ENCODE measurements at regions not wholly inside any gene's neighbourhood (a gene's known extent, or its start where the extent isn't known, plus 50 kb on each side); places are given as distances from the start of the nearest gene placed in this dataset.

DNA sequence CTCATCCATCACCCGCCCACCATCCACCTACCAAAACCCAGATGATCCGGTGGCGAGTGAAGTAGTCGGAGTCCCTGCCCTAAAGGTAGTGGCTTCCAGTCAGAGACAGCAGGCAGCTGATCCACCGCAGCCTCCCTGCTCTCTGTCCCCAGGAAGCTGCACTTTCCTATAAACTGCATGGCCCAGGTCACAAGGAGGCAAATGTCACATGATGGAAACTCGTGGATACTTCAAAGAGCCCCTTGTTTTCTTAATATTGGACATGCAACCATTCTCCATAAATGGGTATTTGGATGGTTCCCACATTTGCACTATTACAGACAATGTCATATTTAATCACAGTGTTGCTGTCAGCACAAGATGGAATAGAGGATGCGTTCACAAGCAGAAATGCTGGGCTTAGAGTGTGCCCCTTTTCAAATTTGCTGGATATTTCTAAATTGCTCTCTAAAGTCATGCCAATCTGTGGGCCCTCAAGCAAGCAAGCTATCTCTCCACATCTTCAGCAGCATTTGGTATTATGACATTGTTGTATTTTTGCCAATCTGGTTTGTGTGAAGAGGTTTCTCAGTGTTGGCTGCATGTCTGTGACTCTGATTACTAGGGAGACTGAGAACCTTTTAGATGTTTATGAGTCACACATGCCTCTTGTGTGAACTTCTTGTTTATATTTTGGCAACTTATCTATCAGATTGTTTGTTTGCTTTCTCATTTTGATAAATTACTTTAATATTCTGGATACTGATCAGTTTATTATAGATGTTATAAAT, 822.0 kb downstream of the TNS3 start:
- Histone ChIP-seq H2BK20ac (ENCODE audit: low read depth, low read length) (no peak overlapping the region), H3K79me1 (ENCODE audit: low read depth in 1 of 2, low read length in 2 of 2) (no peaks in the 10 kb centered on the region), H3K18ac (ENCODE audit: low read depth, low read length) (0 out of 2 replicates have a peak overlapping the region, but pooled peaks have one; percentile 10), H3K56ac (ENCODE audit: extremely low read depth, insufficient read depth, low read length) (no peak overlapping the region), H4K8ac (ENCODE audit: low read depth in 2 of 2, low read length in 2 of 2) (no peak overlapping the region), H2AFZ (replicated peaks; ENCODE audit: low read length, poor library complexity) (no peak overlapping the region), H2AK5ac (ENCODE audit: low read depth, low read length) (no peak overlapping the region), H3K4ac (ENCODE audit: low read depth, low read length) (no peak overlapping the region), H4K5ac (ENCODE audit: low read depth, low read length) (no peak overlapping the region), H4K91ac (ENCODE audit: insufficient read depth, low read depth, low read length) (no peak overlapping the region), H3K27me3 (ENCODE audit: control insufficient read depth, insufficient read depth, low read length) (no peaks in the 10 kb centered on the region), H3K9me3 (ENCODE audit: control insufficient read depth, insufficient read depth, low read length) (no peaks in the 10 kb centered on the region), H3K23ac (ENCODE audit: low read depth, low read length) (no peak overlapping the region), H3K27ac (ENCODE audit: insufficient read depth, low read length) (no peak overlapping the region), H3K4me1 (ENCODE audit: control insufficient read depth, insufficient read depth, low read length) (peaks cover 7% of the 10 kb centered on the region), H3K14ac (replicated peaks; ENCODE audit: low read depth, low read length) (no peak overlapping the region), H3K9ac (ENCODE audit: low read depth, low read length) (no peak overlapping the region), H4K20me1 (ENCODE audit: insufficient read depth, low read length) (no peaks in the 10 kb centered on the region), H3K36me3 (ENCODE audit: control insufficient read depth, insufficient read depth, low read length) (no peaks in the 10 kb centered on the region), H2BK120ac (ENCODE audit: low read depth, low read length) (no peak overlapping the region), H3K4me2 (ENCODE audit: low read depth, low read length) (no peak overlapping the region), H2BK15ac (ENCODE audit: low read depth, low read length) (no peak overlapping the region), H3K4me3 (ENCODE audit: insufficient read depth, low read depth, low read length) (no peak overlapping the region), H2BK5ac (ENCODE audit: low read depth, low read length, poor library complexity, severe bottlenecking) (no peak overlapping the region), H3K9me1 (ENCODE audit: insufficient read depth, low read length) (peaks cover 3% of the 10 kb centered on the region), H2AK9ac (replicated peaks; ENCODE audit: low read depth, low read length, poor library complexity) (no peak overlapping the region)
- intact Hi-C loops (cut with micrococcal nuclease) = loop anchor here (10.0 kb wide), 1 partner anchor 615 kb away; no protein-coding TSS in a partner anchor
- in situ Hi-C loops (cut with MboI; ENCODE audit: low sequenced_read_pairs) = loop anchor here (10.0 kb wide), 1 partner anchor 385 kb away; no protein-coding TSS in a partner anchor
- CTCF ChIA-PET = interaction anchor here (0.6 kb wide), 1 partner anchor 427 kb away, joined by 3 read pairs; no protein-coding TSS in a partner anchor
- POLR2A ChIA-PET (ENCODE audit: unreplicated experiment) = no interaction called here
- dilution Hi-C loops (cut with HindIII; ENCODE audit: low sequenced_read_pairs, unreplicated experiment) = no loop called here
- 100% methylated on average over 3 of the region's 7 CpGs; no CpG with 5 or more reads in 1 of the 2 experiments for WGBS, 2 experiments (ENCODE audit: extremely low coverage in 2 of 2, insufficient read length in 1 of 2)
- DNase-seq = peak; percentile 38
- no TSS peak for BruUV-seq (replicated peaks)
- ATAC-seq (ENCODE audit: low read depth) = no peak
- no peak for TF ChIP-seq RFX5 (IDR thresholded peaks at IDR 0.05; ENCODE audit: low read depth, low read length)
- TF ChIP-seq CHD1 (IDR thresholded peaks at IDR 0.05; ENCODE audit: low read depth, low read length) = no peak
- TF ChIP-seq MAFK (IDR thresholded peaks at IDR 0.05; ENCODE audit: low read depth, low read length) = no peak
- TF ChIP-seq NFE2L2 (IDR thresholded peaks at IDR 0.05; ENCODE audit: low read depth, low read length) = no peak
- TF ChIP-seq, protein P1, sequence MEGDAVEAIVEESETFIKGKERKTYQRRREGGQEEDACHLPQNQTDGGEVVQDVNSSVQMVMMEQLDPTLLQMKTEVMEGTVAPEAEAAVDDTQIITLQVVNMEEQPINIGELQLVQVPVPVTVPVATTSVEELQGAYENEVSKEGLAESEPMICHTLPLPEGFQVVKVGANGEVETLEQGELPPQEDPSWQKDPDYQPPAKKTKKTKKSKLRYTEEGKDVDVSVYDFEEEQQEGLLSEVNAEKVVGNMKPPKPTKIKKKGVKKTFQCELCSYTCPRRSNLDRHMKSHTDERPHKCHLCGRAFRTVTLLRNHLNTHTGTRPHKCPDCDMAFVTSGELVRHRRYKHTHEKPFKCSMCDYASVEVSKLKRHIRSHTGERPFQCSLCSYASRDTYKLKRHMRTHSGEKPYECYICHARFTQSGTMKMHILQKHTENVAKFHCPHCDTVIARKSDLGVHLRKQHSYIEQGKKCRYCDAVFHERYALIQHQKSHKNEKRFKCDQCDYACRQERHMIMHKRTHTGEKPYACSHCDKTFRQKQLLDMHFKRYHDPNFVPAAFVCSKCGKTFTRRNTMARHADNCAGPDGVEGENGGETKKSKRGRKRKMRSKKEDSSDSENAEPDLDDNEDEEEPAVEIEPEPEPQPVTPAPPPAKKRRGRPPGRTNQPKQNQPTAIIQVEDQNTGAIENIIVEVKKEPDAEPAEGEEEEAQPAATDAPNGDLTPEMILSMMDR (conservative IDR thresholded peaks at IDR 0.05; ENCODE audit: low read depth, low read length) = no peak
- no peak for TF ChIP-seq BHLHE40 (IDR thresholded peaks at IDR 0.05; ENCODE audit: low read depth, low read length)
- TF ChIP-seq CEBPB (IDR thresholded peaks at IDR 0.05; ENCODE audit: low read depth, low read length) = no peak
- TF ChIP-seq, protein P2, sequence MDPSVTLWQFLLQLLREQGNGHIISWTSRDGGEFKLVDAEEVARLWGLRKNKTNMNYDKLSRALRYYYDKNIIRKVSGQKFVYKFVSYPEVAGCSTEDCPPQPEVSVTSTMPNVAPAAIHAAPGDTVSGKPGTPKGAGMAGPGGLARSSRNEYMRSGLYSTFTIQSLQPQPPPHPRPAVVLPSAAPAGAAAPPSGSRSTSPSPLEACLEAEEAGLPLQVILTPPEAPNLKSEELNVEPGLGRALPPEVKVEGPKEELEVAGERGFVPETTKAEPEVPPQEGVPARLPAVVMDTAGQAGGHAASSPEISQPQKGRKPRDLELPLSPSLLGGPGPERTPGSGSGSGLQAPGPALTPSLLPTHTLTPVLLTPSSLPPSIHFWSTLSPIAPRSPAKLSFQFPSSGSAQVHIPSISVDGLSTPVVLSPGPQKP (IDR thresholded peaks at IDR 0.05; ENCODE audit: borderline replicate concordance, low read depth, low read length) = no peak
- TF ChIP-seq POLR2A (IDR thresholded peaks at IDR 0.05; ENCODE audit: low read depth, low read length) = no peak
- no peak for TF ChIP-seq MXI1 (IDR thresholded peaks at IDR 0.05; ENCODE audit: borderline replicate concordance, low read depth, low read length)
- TF ChIP-seq SMC3 (IDR thresholded peaks at IDR 0.05; ENCODE audit: low read depth, low read length) = no peak
- no peak for TF ChIP-seq RAD21 (IDR thresholded peaks at IDR 0.05; ENCODE audit: low read length)
- no peak for TF ChIP-seq RCOR1 (IDR thresholded peaks at IDR 0.05; ENCODE audit: insufficient replicate concordance, low read length)
- TF ChIP-seq MAZ (IDR thresholded peaks at IDR 0.05; ENCODE audit: borderline replicate concordance, low read depth, low read length) = no peak
- TF ChIP-seq, protein P3, sequence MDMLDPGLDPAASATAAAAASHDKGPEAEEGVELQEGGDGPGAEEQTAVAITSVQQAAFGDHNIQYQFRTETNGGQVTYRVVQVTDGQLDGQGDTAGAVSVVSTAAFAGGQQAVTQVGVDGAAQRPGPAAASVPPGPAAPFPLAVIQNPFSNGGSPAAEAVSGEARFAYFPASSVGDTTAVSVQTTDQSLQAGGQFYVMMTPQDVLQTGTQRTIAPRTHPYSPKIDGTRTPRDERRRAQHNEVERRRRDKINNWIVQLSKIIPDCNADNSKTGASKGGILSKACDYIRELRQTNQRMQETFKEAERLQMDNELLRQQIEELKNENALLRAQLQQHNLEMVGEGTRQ (IDR thresholded peaks at IDR 0.05; ENCODE audit: low read depth, low read length) = no peak

Measured in IMR-90 (cell line).